HepG2 (cell line): ENCODE measurements at regions not wholly inside any gene's neighbourhood (a gene's known extent, or its start where the extent isn't known, plus 50 kb on each side); places are given as distances from the start of the nearest gene placed in this dataset.

Experiments used
- CSRNP1 ChIP-seq: sonication (generic); formaldehyde crosslinking; IDR thresholded peaks from 2 replicates; pipeline ENCODE4 v1.8.1; 2023; ENCODE audit warnings: mild to moderate bottlenecking, missing genetic modification reagents
- E2F1 ChIP-seq: sonication (generic); formaldehyde crosslinking; IDR thresholded peaks from 2 replicates; pipeline ENCODE4 v1.5.0; 2020; ENCODE audit warnings: missing genetic modification reagents
- ELF1 ChIP-seq: sonication (generic); formaldehyde crosslinking; IDR thresholded peaks from 2 replicates; pipeline ENCODE4 v1.4.0; 2020; ENCODE audit warnings: missing genetic modification reagents
- FOXA1 ChIP-seq, 2 experiments: fragments of 450-650 bp in 1 of 2; sonication (generic) in 1 of 2; formaldehyde crosslinking in 1 of 2; IDR thresholded peaks; 2 replicates each; pipeline versions ENCODE4 v1.4.0 to v1.6.1; 2016 to 2020; ENCODE audit warnings: missing genetic modification reagents in 1 of 2
- HNRNPL ChIP-seq: fragments of 200-400 bp; formaldehyde crosslinking; IDR thresholded peaks from 2 replicates; pipeline ENCODE4 v1.6.1; 2017; ENCODE audit warnings: mild to moderate bottlenecking, low read depth, low read length
- LRRFIP1 ChIP-seq: sonication (generic); formaldehyde crosslinking; conservative IDR thresholded peaks from 2 replicates; pipeline ENCODE4 v1.4.0; 2020; ENCODE audit warnings: missing genetic modification reagents
- MAZ ChIP-seq, 2 experiments: sonication (generic) in 1 of 2; formaldehyde crosslinking in 1 of 2; IDR thresholded peaks; 2 replicates each; pipeline versions ENCODE4 v1.5.0 to v1.6.1; 2012 to 2020; ENCODE audit warnings: low read depth in 2 of 2, mild to moderate bottlenecking in 2 of 2, borderline replicate concordance in 1 of 2, improper control_type of control experiment in 1 of 2, low read length in 1 of 2, missing genetic modification reagents in 1 of 2, moderate library complexity in 1 of 2
- RARA ChIP-seq: IDR thresholded peaks from 2 replicates; pipeline ENCODE4 v1.6.1; 2016; ENCODE audit warnings: missing genetic modification reagents, missing compliant biosample characterization
- REL ChIP-seq: sonication (generic); formaldehyde crosslinking; conservative IDR thresholded peaks from 2 replicates; pipeline ENCODE4 v1.8.0; 2022; ENCODE audit warnings: mild to moderate bottlenecking, missing genetic modification reagents, moderate library complexity
- RNF2 ChIP-seq: fragments of 450-650 bp; conservative IDR thresholded peaks from 2 replicates; pipeline ENCODE4 v1.6.1; 2016; ENCODE audit warnings: low read depth
- SKI ChIP-seq: fragments of 450-650 bp; IDR thresholded peaks from one replicate; pipeline ENCODE4 v1.6.1; 2018; ENCODE audit warnings: mild to moderate bottlenecking; ENCODE audit not compliant: partially characterized antibody
- TCF7L2 ChIP-seq: IDR thresholded peaks from 2 replicates; pipeline ENCODE4 v1.6.1; 2011; ENCODE audit warnings: mild to moderate bottlenecking, low read depth, low read length, moderate library complexity
- ZBTB7B ChIP-seq: sonication (generic); formaldehyde crosslinking; IDR thresholded peaks from 2 replicates; pipeline ENCODE4 v1.4.0; 2020; ENCODE audit warnings: missing genetic modification reagents
- ZNF225 ChIP-seq: sonication (generic); formaldehyde crosslinking; IDR thresholded peaks from 2 replicates; pipeline ENCODE4 v1.4.0; 2020; ENCODE audit warnings: mild to moderate bottlenecking, missing genetic modification reagents
- ZNF292 ChIP-seq: sonication (generic); formaldehyde crosslinking; IDR thresholded peaks from 2 replicates; pipeline ENCODE4 v1.8.1; 2022; ENCODE audit warnings: mild to moderate bottlenecking, low read depth, missing genetic modification reagents, borderline replicate concordance
- ZNF317 ChIP-seq: sonication (generic); formaldehyde crosslinking; IDR thresholded peaks from 2 replicates; pipeline ENCODE4 v1.5.0; 2020; ENCODE audit warnings: mild to moderate bottlenecking, missing genetic modification reagents
- ZNF335 ChIP-seq: sonication (generic); formaldehyde crosslinking; IDR thresholded peaks from 2 replicates; pipeline ENCODE4 v1.4.0; 2020; ENCODE audit warnings: missing genetic modification reagents
- ZNF549 ChIP-seq: sonication (generic); formaldehyde crosslinking; IDR thresholded peaks from 2 replicates; pipeline ENCODE4 v1.5.0; 2020; ENCODE audit warnings: missing genetic modification reagents
- ZNF577 ChIP-seq: sonication (generic); formaldehyde crosslinking; IDR thresholded peaks from 2 replicates; pipeline ENCODE4 v1.4.0; 2020; ENCODE audit warnings: mild to moderate bottlenecking, low read depth, missing genetic modification reagents, borderline replicate concordance
- ZNF598 ChIP-seq: sonication (generic); formaldehyde crosslinking; IDR thresholded peaks from 2 replicates; pipeline ENCODE4 v1.5.1; 2020; ENCODE audit warnings: mild to moderate bottlenecking, missing genetic modification reagents, borderline replicate concordance
- ZNF607 ChIP-seq: sonication (generic); formaldehyde crosslinking; IDR thresholded peaks from 2 replicates; pipeline ENCODE4 v1.5.1; 2020; ENCODE audit warnings: missing genetic modification reagents, mild to moderate bottlenecking, borderline replicate concordance
- ZNF780A ChIP-seq: sonication (generic); formaldehyde crosslinking; IDR thresholded peaks from 2 replicates; pipeline ENCODE4 v1.8.0; 2022; ENCODE audit warnings: mild to moderate bottlenecking, missing genetic modification reagents, moderate library complexity
- ZNF83 ChIP-seq: sonication (generic); formaldehyde crosslinking; IDR thresholded peaks from 2 replicates; pipeline ENCODE4 v1.4.0; 2020; ENCODE audit warnings: missing genetic modification reagents, mild to moderate bottlenecking, borderline replicate concordance
- TF ChIP-seq, protein P1 (sequence below): IDR thresholded peaks from 2 replicates; pipeline ENCODE4 v1.6.1; 2016

DNA sequence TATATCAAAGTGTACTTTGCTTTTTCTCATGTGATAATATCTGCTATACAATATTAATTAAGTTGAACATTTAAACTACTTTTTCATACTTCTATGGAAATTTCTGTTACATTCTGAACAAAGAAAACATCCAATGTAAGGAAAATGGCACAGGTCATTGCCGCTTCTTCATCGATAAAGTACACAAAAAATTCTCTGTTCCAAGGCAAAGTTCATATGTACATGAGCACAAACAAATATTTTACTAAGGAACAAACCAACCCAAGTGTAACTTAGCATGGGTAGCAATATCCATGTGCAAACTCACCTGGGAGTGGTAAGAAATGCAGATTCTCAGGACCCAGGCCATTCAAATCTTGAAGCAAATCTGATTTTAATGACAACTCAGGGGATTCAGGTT is 139.8 kb downstream of the TMEM161B start (continued):
- TF ChIP-seq ZNF317 (no peak), ELF1 (CRISPR knock-in tag) (no peak), TCF7L2 (no peak), ZNF577 (CRISPR knock-in tag) (no peak), RARA (CRISPR knock-in tag) (peak; percentile 83), REL (no peak), ZNF292 (no peak), HNRNPL (no peak), E2F1 (CRISPR knock-in tag) (peak; percentile 21; the same call in 1 of the 2 replicates), ZNF598 (CRISPR knock-in tag) (no peak), LRRFIP1 (CRISPR knock-in tag) (no peak), ZNF549 (CRISPR knock-in tag) (0 out of 2 replicates have a peak, but pooled peaks have one; percentile 51), FOXA1 (IDR thresholded peaks at IDR 0.05) (peak; percentile 77), FOXA1 (CRISPR knock-in tag; IDR thresholded peaks at IDR 0.05) (peak; percentile 87), SKI (peak; percentile 30), MAZ (IDR thresholded peaks at IDR 0.05; ENCODE audit: borderline replicate concordance, low read depth, low read length) (no peak), MAZ (CRISPR knock-in tag; IDR thresholded peaks at IDR 0.05; ENCODE audit: low read depth) (no peak), ZNF225 (CRISPR knock-in tag) (no peak), ZNF83 (no peak), ZNF607 (CRISPR knock-in tag) (no peak), CSRNP1 (no peak), ZBTB7B (CRISPR knock-in tag) (0 out of 2 replicates have a peak, but pooled peaks have one; percentile 41), ZNF780A (CRISPR knock-in tag) (no peak), RNF2 (no peak), ZNF335 (CRISPR knock-in tag) (no peak)
- TF ChIP-seq, protein P1, sequence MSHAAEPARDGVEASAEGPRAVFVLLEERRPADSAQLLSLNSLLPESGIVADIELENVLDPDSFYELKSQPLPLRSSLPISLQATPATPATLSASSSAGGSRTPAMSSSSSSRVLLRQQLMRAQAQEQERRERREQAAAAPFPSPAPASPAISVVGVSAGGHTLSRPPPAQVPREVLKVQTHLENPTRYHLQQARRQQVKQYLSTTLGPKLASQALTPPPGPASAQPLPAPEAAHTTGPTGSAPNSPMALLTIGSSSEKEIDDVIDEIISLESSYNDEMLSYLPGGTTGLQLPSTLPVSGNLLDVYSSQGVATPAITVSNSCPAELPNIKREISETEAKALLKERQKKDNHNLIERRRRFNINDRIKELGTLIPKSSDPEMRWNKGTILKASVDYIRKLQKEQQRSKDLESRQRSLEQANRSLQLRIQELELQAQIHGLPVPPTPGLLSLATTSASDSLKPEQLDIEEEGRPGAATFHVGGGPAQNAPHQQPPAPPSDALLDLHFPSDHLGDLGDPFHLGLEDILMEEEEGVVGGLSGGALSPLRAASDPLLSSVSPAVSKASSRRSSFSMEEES (CRISPR knock-in tag) = no peak
